Osteoblast (primary cell): ENCODE measurements at regions not wholly inside any gene's neighbourhood (a gene's known extent, or its start where the extent isn't known, plus 50 kb on each side); places are given as distances from the start of the nearest gene placed in this dataset.

Experiments
- DNase-seq: peaks from one replicate; pipeline ENCODE4 v3.0.0; 2011; ENCODE audit warnings: low spot score, mixed read lengths; ENCODE audit not compliant: insufficient read length; ENCODE audit errors: missing footprints
- H2AFZ ChIP-seq: 2 replicates; pipeline ENCODE4 v1.6.0; 2011; ENCODE audit warnings: mild to moderate bottlenecking, low read length
- H3K27ac ChIP-seq: 2 replicates; pipeline ENCODE4 v1.5.1; 2011; ENCODE audit warnings: mild to moderate bottlenecking, low read depth, low read length, moderate library complexity
- H3K27me3 ChIP-seq: 2 replicates; pipeline ENCODE4 v1.6.0; 2012; ENCODE audit warnings: mild to moderate bottlenecking, control low read depth, inconsistent platforms, low read length, moderate library complexity; ENCODE audit not compliant: insufficient read depth
- H3K36me3 ChIP-seq: 2 replicates; pipeline ENCODE4 v1.5.1; 2011; ENCODE audit warnings: mild to moderate bottlenecking, low read length, control low read depth, moderate library complexity; ENCODE audit not compliant: insufficient read depth
- H3K4me1 ChIP-seq: 2 replicates; pipeline ENCODE4 v1.5.1; 2011; ENCODE audit warnings: mild to moderate bottlenecking, low read length, control low read depth, moderate library complexity; ENCODE audit not compliant: insufficient read depth
- H3K4me2 ChIP-seq: 2 replicates; pipeline ENCODE4 v1.6.0; 2011; ENCODE audit warnings: mild to moderate bottlenecking, low read length; ENCODE audit not compliant: insufficient read depth
- H3K4me3 ChIP-seq: fragments of 200-600 bp; sonication (generic); 3 replicates; pipeline ENCODE4 v1.5.1; 2012; ENCODE audit warnings: mild to moderate bottlenecking, low read length, inconsistent platforms; ENCODE audit not compliant: insufficient read depth
- H3K79me2 ChIP-seq: 2 replicates; pipeline ENCODE4 v1.6.0; 2012; ENCODE audit warnings: mild to moderate bottlenecking, low read length, control low read depth, inconsistent platforms; ENCODE audit not compliant: insufficient read depth
- H3K9me3 ChIP-seq: 2 replicates; pipeline ENCODE4 v1.5.1; 2011; ENCODE audit warnings: low read depth, low read length, control low read depth
- H4K20me1 ChIP-seq: 2 replicates; pipeline ENCODE4 v1.6.0; 2012; ENCODE audit warnings: mild to moderate bottlenecking, low read length, control low read depth; ENCODE audit not compliant: insufficient read depth
- CTCF ChIP-seq: IDR thresholded peaks from 2 replicates; pipeline ENCODE4 v1.5.1; 2011; ENCODE audit warnings: mild to moderate bottlenecking, low read depth, low read length, moderate library complexity; ENCODE audit errors: extremely low read depth

GRCh38 chr4:127139788-127140286, 492.9 kb upstream of the INTU start:
- Histone ChIP-seq H3K27ac (no peak overlapping the region), H3K27me3 (no peaks in the 10 kb centered on the region), H3K4me2 (no peak overlapping the region), H3K4me1 (no peaks in the 10 kb centered on the region), H3K4me3 (no peak overlapping the region), H3K9me3 (no peaks in the 10 kb centered on the region), H3K36me3 (no peaks in the 10 kb centered on the region), H2AFZ (no peak overlapping the region), H3K79me2 (no peaks in the 10 kb centered on the region), H4K20me1 (no peaks in the 10 kb centered on the region)
- no peak for TF ChIP-seq CTCF
- no peak for DNase-seq

- no peaks in the 10 kb centered on the region for H3K4me1 ChIP-seq
- no peaks in the 10 kb centered on the region for H3K27me3 ChIP-seq
- DNase-seq, result no peak
- no peaks in the 10 kb centered on the region for H3K9me3 ChIP-seq
- no peak for TF ChIP-seq CTCF
- peak overlapping the region; percentile 9 for H2AFZ ChIP-seq
- no peaks in the 10 kb centered on the region for H3K79me2 ChIP-seq
- no peaks in the 10 kb centered on the region for H3K36me3 ChIP-seq
- no peak overlapping the region for H3K27ac ChIP-seq
- H4K20me1 ChIP-seq, result no peaks in the 10 kb centered on the region
- no peak overlapping the region for H3K4me3 ChIP-seq
- H3K4me2 ChIP-seq, result no peak overlapping the region
Measured at GRCh38 chr4:127140306-127140705, 492.5 kb upstream of the INTU start.

GRCh38 chr4:127141856-127142255, 490.9 kb upstream of the INTU start:
- TF ChIP-seq CTCF, result no peak
- Histone ChIP-seq H3K27me3 (no peaks in the 10 kb centered on the region), H3K4me1 (no peaks in the 10 kb centered on the region), H2AFZ (no peak overlapping the region), H3K27ac (no peak overlapping the region), H3K9me3 (no peaks in the 10 kb centered on the region), H3K4me2 (no peak overlapping the region), H3K79me2 (no peaks in the 10 kb centered on the region), H4K20me1 (no peaks in the 10 kb centered on the region), H3K36me3 (no peaks in the 10 kb centered on the region), H3K4me3 (no peak overlapping the region)
- no peak for DNase-seq

GRCh38 chr4:127143460-127144195, 489.1 kb upstream of the INTU start:
- no peaks in the 10 kb centered on the region for H3K27me3 ChIP-seq
- H3K27ac ChIP-seq, result no peak overlapping the region
- no peaks in the 10 kb centered on the region for H3K36me3 ChIP-seq
- TF ChIP-seq CTCF, result no peak
- H3K4me3 ChIP-seq, result no peak overlapping the region
- no peak overlapping the region for H3K4me2 ChIP-seq
- DNase-seq, result no peak
- H4K20me1 ChIP-seq, result no peaks in the 10 kb centered on the region
- no peaks in the 10 kb centered on the region for H3K4me1 ChIP-seq
- no peak overlapping the region for H2AFZ ChIP-seq
- H3K79me2 ChIP-seq, result no peaks in the 10 kb centered on the region
- no peaks in the 10 kb centered on the region for H3K9me3 ChIP-seq
